T-helper 1 cell treated with Interleukin-12 subunit alpha and Interleukin-12 subunit beta and Interleukin-4 antibody, amounts not matched to agents 30 μg/mL and 1 μg/mL, for 36 hours (primary cell): ENCODE measurements at regions not wholly inside any gene's neighbourhood (a gene's known extent, or its start where the extent isn't known, plus 50 kb on each side); places are given as distances from the start of the nearest gene placed in this dataset.

Experiments used
- H3K27ac Mint-ChIP-seq: one replicate; pipeline ENCODE4 v1.8.0; 2021; ENCODE audit warnings: mild to moderate bottlenecking, mixed read lengths
- H3K27me3 Mint-ChIP-seq: one replicate; pipeline ENCODE4 v1.8.0; 2021; ENCODE audit warnings: low read depth, mixed read lengths
- H3K36me3 Mint-ChIP-seq: one replicate; pipeline ENCODE4 v1.8.0; 2021; ENCODE audit warnings: low read depth, mixed read lengths
- H3K4me1 Mint-ChIP-seq: one replicate; pipeline ENCODE4 v1.8.0; 2021; ENCODE audit warnings: low read depth, mixed read lengths
- H3K4me3 Mint-ChIP-seq: one replicate; pipeline ENCODE4 v1.8.0; 2021; ENCODE audit warnings: mild to moderate bottlenecking, moderate library complexity, mixed read lengths
- H3K9me3 Mint-ChIP-seq: one replicate; pipeline ENCODE4 v1.8.0; 2021; ENCODE audit warnings: mixed read lengths

DNA sequence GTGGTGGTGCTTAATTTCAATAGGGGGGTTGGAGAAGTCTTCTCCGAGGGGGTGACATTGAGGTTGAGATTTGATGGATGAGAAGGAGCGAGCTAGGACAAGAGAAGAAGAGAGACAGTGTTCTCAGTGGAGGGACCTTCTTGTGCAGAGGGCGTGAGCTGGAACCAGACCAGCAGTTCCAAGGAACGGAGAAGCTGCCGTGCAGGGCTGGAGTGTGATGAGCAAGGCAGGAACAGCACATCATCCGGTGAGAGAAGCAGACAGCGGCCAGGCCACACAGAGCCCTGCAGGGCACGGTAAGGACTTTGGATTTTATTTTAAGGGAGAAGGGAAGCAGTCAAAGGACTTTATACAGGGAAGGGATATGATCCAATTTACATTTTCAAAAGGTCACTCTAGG, 206.9 kb downstream of the MELK start:
- H3K36me3 Mint-ChIP-seq = no peaks in the 10 kb centered on the region
- H3K27ac Mint-ChIP-seq = no peak overlapping the region
- H3K27me3 Mint-ChIP-seq = peaks cover 13% of the 10 kb centered on the region
- H3K4me3 Mint-ChIP-seq = no peak overlapping the region
- H3K9me3 Mint-ChIP-seq = no peaks in the 10 kb centered on the region
- H3K4me1 Mint-ChIP-seq = no peaks in the 10 kb centered on the region

DNA sequence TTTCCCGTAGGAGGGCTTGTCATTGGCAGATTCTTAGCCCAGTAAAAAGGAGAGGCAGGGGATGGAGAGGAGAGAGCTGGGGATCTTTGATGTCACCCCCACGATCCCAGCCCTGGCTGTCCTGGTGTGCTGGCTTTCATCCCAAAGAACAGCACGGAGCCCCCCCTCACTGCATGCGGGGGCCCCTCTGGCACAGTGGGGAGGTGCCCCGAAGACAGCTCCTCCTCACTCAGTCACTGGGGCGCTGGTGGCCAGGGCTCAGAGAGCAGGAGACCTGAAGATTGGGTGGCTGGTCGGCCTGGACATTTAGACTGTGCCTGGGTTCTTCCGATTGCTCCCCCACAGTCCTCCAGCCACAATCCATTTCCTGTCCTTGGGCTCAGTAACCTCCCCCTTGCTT, 207.5 kb downstream of the MELK start:
- Mint-ChIP-seq H3K36me3 (no peaks in the 10 kb centered on the region), H3K9me3 (no peaks in the 10 kb centered on the region), H3K27ac (no peak overlapping the region), H3K4me3 (no peak overlapping the region), H3K27me3 (peaks cover 13% of the 10 kb centered on the region), H3K4me1 (no peaks in the 10 kb centered on the region)

DNA sequence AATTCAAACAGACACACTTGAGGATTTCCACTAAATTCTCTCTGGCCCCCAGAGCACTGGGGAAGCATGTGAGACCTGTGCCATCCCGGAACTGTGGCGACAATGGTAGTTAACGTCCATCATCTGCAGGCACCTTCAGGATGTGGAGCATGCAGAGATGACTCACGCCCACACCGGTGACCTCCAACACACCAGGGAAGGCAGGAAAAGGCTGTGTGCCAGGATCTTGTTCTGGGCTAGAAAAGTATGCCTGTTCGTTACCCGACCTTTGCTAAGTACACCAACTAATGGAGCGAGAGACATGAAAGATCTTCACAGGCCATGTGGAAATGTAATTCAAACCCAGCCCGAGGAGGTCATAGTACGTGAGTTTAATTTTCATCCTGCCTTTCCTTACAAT, 208.8 kb downstream of the MELK start:
- H3K9me3 Mint-ChIP-seq = no peaks in the 10 kb centered on the region
- H3K4me1 Mint-ChIP-seq = no peaks in the 10 kb centered on the region
- H3K4me3 Mint-ChIP-seq = no peak overlapping the region
- H3K27ac Mint-ChIP-seq = no peak overlapping the region
- peaks cover 13% of the 10 kb centered on the region for H3K27me3 Mint-ChIP-seq
- no peaks in the 10 kb centered on the region for H3K36me3 Mint-ChIP-seq
